GM19468 (cell line): ENCODE measurements at regions not wholly inside any gene's neighbourhood (a gene's known extent, or its start where the extent isn't known, plus 50 kb on each side); places are given as distances from the start of the nearest gene placed in this dataset.

Experiments used
- ATAC-seq: cut with Tn5 transposase; IDR thresholded peaks from one replicate; pipeline ENCODE4 v1.9.1; 2021; ENCODE audit warnings: mild to moderate bottlenecking, moderate library complexity, moderate number of reproducible peaks; ENCODE audit not compliant: unreplicated experiment; ENCODE audit errors: extremely low read depth

- no peak for ATAC-seq
Measured at GRCh38 chr7:33700001-33700899, 205.1 kb upstream of the BMPER start.

DNA sequence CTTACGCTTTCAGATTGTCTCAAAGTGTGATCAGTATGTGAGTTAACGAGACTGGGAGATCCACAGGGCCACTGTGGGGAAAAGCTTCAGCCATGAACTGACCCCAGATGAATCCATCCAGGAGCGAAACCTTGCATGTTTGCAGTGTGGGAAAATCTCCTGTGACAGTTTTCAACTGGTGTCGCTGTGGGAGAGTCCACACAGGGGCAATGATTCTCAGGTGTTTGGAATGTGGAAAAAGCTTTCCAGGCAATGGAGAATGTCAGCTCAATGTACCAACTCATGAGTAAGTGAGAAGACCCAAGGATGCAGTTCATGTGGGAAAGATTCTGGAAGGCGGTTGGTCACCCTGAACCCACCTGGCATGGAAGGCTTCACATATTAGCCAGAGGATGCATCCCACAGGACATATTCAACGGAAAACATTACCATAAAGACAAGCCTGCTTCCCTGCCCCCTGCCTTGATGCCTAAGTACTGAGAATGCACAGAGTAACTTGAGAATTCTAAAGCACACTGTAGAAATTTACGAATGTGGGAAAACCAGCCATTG, 204.1 kb upstream of the BMPER start:
- ATAC-seq, result no peak

DNA sequence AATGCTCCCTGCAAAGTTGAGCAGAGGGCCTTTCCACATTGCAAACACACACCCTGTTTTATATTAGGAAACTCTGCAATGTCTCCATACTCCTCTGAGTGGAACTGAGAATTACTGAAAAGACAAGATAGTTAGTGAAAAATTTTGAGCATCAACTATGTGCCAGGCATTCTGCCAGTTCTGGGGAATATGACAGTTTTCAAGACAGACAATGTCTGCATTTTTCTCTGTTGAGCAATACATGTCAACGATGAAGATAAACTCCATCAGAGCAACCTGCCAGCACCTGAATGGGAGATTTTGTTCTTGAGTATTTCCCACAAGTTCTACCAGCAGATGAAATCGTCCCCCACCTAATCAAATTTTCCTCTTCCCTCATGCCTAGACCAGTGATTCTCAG, 203.4 kb upstream of the BMPER start:
- no peak for ATAC-seq

GRCh38 chr7:33702514-33703054, 202.8 kb upstream of the BMPER start:
- ATAC-seq, result no peak

- no peak for ATAC-seq
Measured at GRCh38 chr7:33705333-33705833, 200.0 kb upstream of the BMPER start.

GRCh38 chr7:33706186-33706585, 199.2 kb upstream of the BMPER start:
- no peak for ATAC-seq

GRCh38 chr7:33706771-33707200, 198.6 kb upstream of the BMPER start:
- ATAC-seq, result no peak

- ATAC-seq, result no peak
Measured at GRCh38 chr7:33707427-33707826, 197.9 kb upstream of the BMPER start.

- no peak for ATAC-seq
Measured at GRCh38 chr7:33710608-33711007, 194.7 kb upstream of the BMPER start.

GRCh38 chr7:33711231-33712019, 193.9 kb upstream of the BMPER start:
- no peak for ATAC-seq

- no peak for ATAC-seq
Measured at GRCh38 chr7:33712020-33712414, 193.3 kb upstream of the BMPER start.

DNA sequence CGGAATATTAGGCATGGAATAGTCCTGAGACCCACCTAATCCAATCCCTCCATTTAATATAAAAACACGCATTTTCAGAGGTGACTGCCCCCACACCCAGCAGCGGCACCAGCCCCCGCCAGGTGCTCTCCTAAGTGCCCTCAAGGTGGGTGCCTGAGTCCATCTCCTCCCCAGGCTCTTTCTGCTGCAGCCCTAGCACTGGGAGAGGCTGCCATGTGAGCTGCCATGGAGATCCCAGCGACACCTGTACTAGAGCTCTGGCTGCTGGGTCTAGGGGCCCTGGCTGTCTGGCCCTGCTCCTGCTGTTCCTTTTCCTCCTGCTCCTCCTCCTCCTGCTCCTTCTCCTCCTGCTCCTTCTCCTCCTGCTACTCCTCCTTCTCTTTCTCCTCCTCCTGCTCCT, 191.1 kb upstream of the BMPER start:
- ATAC-seq, result no peak

DNA sequence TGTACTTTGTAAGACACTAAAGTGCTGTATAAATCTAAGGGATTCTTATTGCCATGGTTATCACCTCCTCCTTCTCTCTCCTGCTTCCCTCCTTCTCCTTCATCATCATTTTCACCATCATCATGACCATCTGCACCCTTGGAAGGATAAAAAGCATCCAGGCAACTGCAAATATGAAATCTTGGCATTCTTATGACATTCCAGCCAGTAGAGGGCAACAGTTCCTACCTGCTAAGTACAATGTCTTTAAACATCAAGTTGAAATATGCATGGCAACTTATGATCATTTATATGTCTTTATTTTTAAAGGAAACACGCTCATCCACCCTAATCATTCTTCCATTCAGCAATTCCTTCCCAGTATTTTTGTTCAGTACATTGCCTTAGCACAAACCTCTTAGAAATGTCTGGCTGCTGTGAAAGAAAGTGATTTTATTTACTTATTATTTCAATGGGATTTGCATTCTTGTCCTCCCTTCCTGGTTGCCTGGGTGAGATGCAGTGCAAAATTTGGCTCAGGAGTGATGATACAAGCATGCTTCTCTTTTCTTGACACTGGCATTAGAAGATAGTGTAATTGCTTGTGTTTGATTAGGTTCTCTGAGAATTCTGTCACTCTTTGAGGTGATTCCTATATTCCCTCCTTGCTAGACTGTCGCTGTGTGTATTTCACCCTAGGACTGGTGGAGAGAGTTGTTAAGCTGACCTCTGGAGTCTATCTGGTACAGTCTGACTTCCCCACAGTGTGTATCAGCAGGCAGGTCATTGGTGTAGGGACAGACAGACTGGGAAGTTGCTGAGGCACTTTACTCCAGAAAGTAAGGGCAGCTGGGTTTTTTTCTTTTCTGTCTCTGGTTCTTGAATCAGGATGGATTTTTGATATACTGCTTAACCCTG, 188.5 kb upstream of the BMPER start:
- no peak for ATAC-seq

- no peak for ATAC-seq
Measured at GRCh38 chr7:33719059-33719581, 186.2 kb upstream of the BMPER start.

- ATAC-seq, result no peak
Measured at GRCh38 chr7:33720139-33720538, 185.2 kb upstream of the BMPER start.

DNA sequence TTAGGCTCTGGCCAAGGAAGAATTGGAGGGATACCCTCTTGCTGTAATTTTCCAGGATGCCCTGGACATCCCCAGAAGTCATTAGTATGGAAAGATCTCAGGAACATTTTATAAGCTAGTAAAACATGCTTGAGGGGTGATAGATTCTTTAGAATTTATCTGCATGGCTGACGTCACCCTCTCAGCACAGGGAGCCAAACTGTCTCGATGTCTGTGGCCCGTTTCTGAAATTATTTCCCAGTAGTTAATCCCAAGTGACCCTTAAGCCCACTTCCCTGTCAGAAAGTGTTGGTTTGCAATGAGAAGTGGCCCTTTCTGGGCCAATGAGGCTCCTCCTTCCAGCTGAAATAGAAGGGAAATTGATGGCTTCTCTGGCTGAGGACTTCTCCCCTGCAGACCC, 184.5 kb upstream of the BMPER start:
- no peak for ATAC-seq

GRCh38 chr7:33721895-33722294, 183.4 kb upstream of the BMPER start:
- ATAC-seq, result no peak

DNA sequence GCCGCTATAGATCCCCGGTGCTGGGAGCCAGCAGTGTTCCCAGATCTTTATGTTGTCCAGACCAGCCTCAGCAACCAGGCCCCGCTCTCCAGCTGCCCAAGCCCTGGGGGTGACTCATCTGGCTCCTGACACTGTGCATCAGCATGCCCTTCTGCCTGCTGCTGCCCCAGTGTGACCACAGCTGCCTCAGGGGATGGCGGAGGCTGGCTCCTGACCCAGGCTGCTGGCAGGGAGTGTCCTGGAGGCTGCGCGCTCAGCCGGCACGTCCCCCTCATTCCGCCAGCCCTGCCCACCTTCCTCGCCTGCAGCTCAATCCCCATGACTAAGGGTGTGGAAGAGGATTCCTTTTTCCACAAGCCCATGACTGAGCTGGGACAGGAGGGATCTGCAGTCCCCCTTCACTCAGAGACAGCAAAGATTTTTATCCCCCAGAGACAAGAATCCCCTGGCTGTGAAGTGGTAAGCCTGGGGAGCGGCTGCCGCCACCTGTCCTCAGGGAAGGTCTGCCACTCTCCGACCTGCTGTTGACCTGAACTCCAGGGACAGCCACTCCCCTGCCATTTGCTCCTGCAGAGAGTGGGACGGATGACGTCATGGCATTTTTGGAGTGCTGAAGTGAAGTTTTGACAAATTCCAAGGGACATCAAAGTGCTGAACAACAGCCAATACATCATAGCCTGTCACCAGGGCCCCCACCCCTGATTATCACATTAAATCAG, 182.8 kb upstream of the BMPER start:
- ATAC-seq, result no peak

GRCh38 chr7:33724201-33724600, 181.1 kb upstream of the BMPER start:
- no peak for ATAC-seq
